Mammary epithelial cell (primary cell): ENCODE measurements at regions not wholly inside any gene's neighbourhood (a gene's known extent, or its start where the extent isn't known, plus 50 kb on each side); places are given as distances from the start of the nearest gene placed in this dataset.

Experiments
- EZH2 ChIP-seq: IDR thresholded peaks from 2 replicates; pipeline ENCODE4 v1.6.1; 2012; ENCODE audit warnings: low read length, inconsistent platforms, borderline replicate concordance
- TF ChIP-seq, protein P1 (sequence below), 2 donors: IDR thresholded peaks in 1 of 2; conservative IDR thresholded peaks in 1 of 2; 2 replicates each; pipeline ENCODE4 v1.5.1; 2011 to 2012; ENCODE audit warnings: inconsistent platforms in 2 of 2, low read length in 2 of 2, mild to moderate bottlenecking in 2 of 2, control low read depth in 1 of 2, low read depth in 1 of 2; ENCODE audit not compliant: insufficient read depth in 1 of 2; ENCODE audit errors: extremely low read depth in 1 of 2

DNA sequence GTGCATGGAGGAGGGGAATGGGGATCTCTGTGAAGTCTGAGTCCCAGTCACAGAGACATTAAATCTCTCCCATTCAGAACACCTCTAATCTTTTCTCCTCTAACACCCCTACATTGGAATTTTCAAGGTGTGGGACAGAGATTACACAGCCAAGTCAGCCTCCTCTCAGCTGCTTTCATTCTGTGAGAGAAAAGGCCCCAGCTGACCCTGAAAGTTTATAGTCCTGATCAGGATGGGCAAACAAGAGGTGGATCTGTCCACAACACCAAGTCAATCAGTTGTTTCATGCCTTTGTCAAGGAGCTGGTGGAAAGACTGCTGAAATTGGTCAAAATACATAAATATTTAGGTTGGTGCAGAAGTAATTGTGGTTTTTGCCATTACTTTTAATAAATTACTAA lies 218.9 kb downstream of the SEC23A start:
- TF ChIP-seq, protein P1, sequence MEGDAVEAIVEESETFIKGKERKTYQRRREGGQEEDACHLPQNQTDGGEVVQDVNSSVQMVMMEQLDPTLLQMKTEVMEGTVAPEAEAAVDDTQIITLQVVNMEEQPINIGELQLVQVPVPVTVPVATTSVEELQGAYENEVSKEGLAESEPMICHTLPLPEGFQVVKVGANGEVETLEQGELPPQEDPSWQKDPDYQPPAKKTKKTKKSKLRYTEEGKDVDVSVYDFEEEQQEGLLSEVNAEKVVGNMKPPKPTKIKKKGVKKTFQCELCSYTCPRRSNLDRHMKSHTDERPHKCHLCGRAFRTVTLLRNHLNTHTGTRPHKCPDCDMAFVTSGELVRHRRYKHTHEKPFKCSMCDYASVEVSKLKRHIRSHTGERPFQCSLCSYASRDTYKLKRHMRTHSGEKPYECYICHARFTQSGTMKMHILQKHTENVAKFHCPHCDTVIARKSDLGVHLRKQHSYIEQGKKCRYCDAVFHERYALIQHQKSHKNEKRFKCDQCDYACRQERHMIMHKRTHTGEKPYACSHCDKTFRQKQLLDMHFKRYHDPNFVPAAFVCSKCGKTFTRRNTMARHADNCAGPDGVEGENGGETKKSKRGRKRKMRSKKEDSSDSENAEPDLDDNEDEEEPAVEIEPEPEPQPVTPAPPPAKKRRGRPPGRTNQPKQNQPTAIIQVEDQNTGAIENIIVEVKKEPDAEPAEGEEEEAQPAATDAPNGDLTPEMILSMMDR (conservative IDR thresholded peaks at IDR 0.05 in 1 of 2, IDR thresholded peaks at IDR 0.05 in 1 of 2; ENCODE audit: extremely low read depth in 1 of 2, insufficient read depth in 1 of 2, low read depth in 1 of 2, low read length in 2 of 2): no peak
- TF ChIP-seq EZH2: no peak
